ENCODE measurements at regions not wholly inside any gene's neighbourhood (a gene's known extent, or its start where the extent isn't known, plus 50 kb on each side); places are given as distances from the start of the nearest gene placed in this dataset.

DNA sequence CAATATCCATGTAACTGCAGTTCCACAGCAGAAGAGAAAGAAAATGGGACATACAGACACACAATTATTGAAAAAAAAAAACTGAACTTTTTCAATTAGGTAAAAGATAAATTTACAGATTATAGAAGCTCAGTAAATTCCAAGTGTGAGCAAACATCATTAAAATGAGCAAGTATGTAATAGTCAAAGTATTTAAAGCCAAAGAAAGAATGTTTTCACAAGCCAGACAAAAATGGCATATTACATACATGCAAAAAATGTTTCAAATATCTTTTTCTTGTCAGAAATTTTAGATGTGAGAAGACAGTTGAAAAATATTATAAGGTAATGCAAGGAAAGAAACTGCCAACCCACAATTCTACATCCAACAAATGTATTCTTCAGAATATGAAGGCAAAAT lies 150.2 kb upstream of the AKR1E2 start:
- Histone ChIP-seq H3K4me3 (ENCODE audit: low read length) (no peak overlapping the region), H3K9ac (ENCODE audit: low read depth, low read length) (no peak overlapping the region)

DNA sequence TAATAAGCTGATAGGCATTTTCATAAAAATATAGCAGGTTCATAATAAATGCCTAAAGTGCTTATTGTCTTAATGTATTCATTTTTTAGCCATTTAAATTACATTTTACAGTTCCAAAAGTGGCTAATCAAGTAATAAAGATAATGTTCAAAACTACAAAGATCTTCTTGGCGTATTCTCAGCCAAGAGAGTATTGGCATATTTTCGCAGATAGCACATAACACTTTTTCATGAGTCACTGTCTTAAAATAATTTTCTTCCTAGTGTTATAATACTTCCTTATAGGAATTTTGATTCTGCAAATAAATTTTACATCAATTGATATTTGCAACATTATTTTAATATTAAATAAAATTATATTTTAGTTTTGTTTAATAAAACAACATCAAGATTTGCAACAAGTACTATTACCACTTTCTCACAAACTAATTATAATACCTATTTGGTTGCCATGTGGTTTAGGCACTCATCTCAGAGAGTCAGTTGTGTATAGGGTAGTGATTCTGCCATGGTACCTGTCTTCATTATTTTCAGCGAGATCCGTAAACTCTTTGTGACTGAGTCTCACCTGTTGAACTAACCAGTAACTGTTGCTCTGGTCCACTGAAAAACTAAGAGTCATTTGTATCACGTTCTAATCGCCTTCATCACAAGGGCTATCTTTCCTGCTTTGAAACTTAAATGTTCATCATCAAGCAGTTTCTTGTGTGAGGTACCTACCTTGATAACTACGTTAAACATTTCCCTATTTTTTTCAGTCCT lies 152.5 kb upstream of the AKR1E2 start:
- Histone ChIP-seq H3K27me3 (ENCODE audit: control insufficient read depth, insufficient read depth, low read length) (no peaks in the 10 kb centered on the region), H3K9me3 (replicated peaks; ENCODE audit: low read length) (peaks cover 4% of the 10 kb centered on the region), H3K9ac (ENCODE audit: low read depth, low read length) (peak overlapping the region; percentile 16), H3K4me1 (ENCODE audit: control insufficient read depth, insufficient read depth, low read length) (peaks cover 53% of the 10 kb centered on the region), H3K36me3 (ENCODE audit: insufficient read depth, low read length) (no peaks in the 10 kb centered on the region), H3K4me3 (ENCODE audit: low read length) (no peak overlapping the region), H3K4me2 (ENCODE audit: low read length) (no peak overlapping the region)

More for the DNA sequence above, 150.2 kb upstream of the AKR1E2 start:
- H3K4me2 ChIP-seq (ENCODE audit: low read length), result no peak overlapping the region
- H3K36me3 ChIP-seq (ENCODE audit: insufficient read depth, low read length), result no peaks in the 10 kb centered on the region
- no peaks in the 10 kb centered on the region for H3K9me3 ChIP-seq (replicated peaks; ENCODE audit: low read length)
- peaks cover 57% of the 10 kb centered on the region for H3K4me1 ChIP-seq (ENCODE audit: control insufficient read depth, insufficient read depth, low read length)
- H3K27me3 ChIP-seq (ENCODE audit: control insufficient read depth, insufficient read depth, low read length), result no peaks in the 10 kb centered on the region

DNA sequence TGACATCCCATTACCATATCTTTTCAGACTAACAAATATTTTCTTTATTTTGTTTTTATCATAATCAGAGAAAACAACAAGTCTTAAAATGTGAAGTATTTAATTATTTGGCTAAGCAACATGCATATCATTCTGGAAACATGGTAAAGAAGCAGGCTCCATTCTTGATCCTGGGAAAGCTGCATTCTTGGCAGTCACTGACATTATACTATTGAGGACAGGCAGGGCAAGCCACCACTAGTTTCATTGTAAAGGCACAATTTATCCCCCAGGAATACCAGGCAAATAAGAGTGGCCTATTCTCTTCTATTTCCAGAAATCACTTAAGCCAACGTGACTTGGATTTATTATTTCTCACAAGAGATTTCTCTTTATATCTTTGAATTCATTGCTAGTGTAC lies 153.8 kb upstream of the AKR1E2 start:
- peaks cover 43% of the 10 kb centered on the region for H3K4me1 ChIP-seq (ENCODE audit: control insufficient read depth, insufficient read depth, low read length)
- peak overlapping the region; percentile 40 for H3K9ac ChIP-seq (ENCODE audit: low read depth, low read length)
- H3K4me3 ChIP-seq (ENCODE audit: low read length), result no peak overlapping the region
- no peaks in the 10 kb centered on the region for H3K36me3 ChIP-seq (ENCODE audit: insufficient read depth, low read length)
- peaks cover 4% of the 10 kb centered on the region for H3K9me3 ChIP-seq (replicated peaks; ENCODE audit: low read length)
- peak overlapping the region; percentile 30 for H3K4me2 ChIP-seq (ENCODE audit: low read length)
- no peaks in the 10 kb centered on the region for H3K27me3 ChIP-seq (ENCODE audit: control insufficient read depth, insufficient read depth, low read length)

GRCh38 chr10:4671451-4672145 lies 154.4 kb upstream of the AKR1E2 start:
- Histone ChIP-seq H3K9me3 (replicated peaks; ENCODE audit: low read length) (peaks cover 4% of the 10 kb centered on the region), H3K4me1 (ENCODE audit: control insufficient read depth, insufficient read depth, low read length) (peaks cover 38% of the 10 kb centered on the region), H3K36me3 (ENCODE audit: insufficient read depth, low read length) (no peaks in the 10 kb centered on the region), H3K4me3 (ENCODE audit: low read length) (no peak overlapping the region), H3K27me3 (ENCODE audit: control insufficient read depth, insufficient read depth, low read length) (no peaks in the 10 kb centered on the region), H3K4me2 (ENCODE audit: low read length) (peak overlapping the region; percentile 30), H3K9ac (ENCODE audit: low read depth, low read length) (peak overlapping the region; percentile 40)

DNA sequence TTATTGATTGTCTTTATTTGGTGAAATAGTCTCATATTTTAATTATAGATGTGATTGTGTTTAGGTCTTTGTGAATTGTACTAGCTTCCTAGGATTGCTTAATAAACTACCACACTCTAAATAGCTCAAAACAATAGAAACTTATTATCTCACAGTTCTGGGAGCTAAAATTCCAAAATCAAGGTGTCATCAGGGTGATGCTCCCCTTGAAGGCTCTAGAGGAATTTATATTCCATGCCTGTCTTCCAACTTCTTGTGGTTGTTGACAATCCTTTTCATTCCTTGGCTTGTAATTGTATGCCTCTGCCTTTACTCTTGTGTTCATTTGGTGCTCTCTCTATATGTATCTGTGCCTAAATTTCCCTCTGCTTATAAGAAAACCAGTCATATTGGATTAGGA lies 155.3 kb upstream of the AKR1E2 start:
- Histone ChIP-seq H3K4me2 (ENCODE audit: low read length) (no peak overlapping the region), H3K27me3 (ENCODE audit: control insufficient read depth, insufficient read depth, low read length) (no peaks in the 10 kb centered on the region), H3K4me3 (ENCODE audit: low read length) (no peak overlapping the region), H3K4me1 (ENCODE audit: control insufficient read depth, insufficient read depth, low read length) (peaks cover 34% of the 10 kb centered on the region), H3K9me3 (replicated peaks; ENCODE audit: low read length) (peaks cover 4% of the 10 kb centered on the region), H3K9ac (ENCODE audit: low read depth, low read length) (no peak overlapping the region), H3K36me3 (ENCODE audit: insufficient read depth, low read length) (no peaks in the 10 kb centered on the region)

- Histone ChIP-seq H3K4me1 (ENCODE audit: control insufficient read depth, insufficient read depth, low read length) (peaks cover 39% of the 10 kb centered on the region), H3K9me3 (replicated peaks; ENCODE audit: low read length) (peaks cover 4% of the 10 kb centered on the region), H3K4me3 (ENCODE audit: low read length) (no peak overlapping the region), H3K36me3 (ENCODE audit: insufficient read depth, low read length) (no peaks in the 10 kb centered on the region), H3K9ac (ENCODE audit: low read depth, low read length) (no peak overlapping the region), H3K27me3 (ENCODE audit: control insufficient read depth, insufficient read depth, low read length) (no peaks in the 10 kb centered on the region), H3K4me2 (ENCODE audit: low read length) (no peak overlapping the region)
Observed at GRCh38 chr10:4669585-4669984, 156.4 kb upstream of the AKR1E2 start.

- H3K36me3 ChIP-seq (ENCODE audit: insufficient read depth, low read length), result no peaks in the 10 kb centered on the region
- peak overlapping the region; percentile 90 for H3K9ac ChIP-seq (ENCODE audit: low read depth, low read length)
- peak overlapping the region; percentile 78 for H3K4me2 ChIP-seq (ENCODE audit: low read length)
- peaks cover 53% of the 10 kb centered on the region for H3K4me1 ChIP-seq (ENCODE audit: control insufficient read depth, insufficient read depth, low read length)
- H3K9me3 ChIP-seq (replicated peaks; ENCODE audit: low read length), result no peaks in the 10 kb centered on the region
- no peaks in the 10 kb centered on the region for H3K27me3 ChIP-seq (ENCODE audit: control insufficient read depth, insufficient read depth, low read length)
- H3K4me3 ChIP-seq (ENCODE audit: low read length), result peak overlapping the region; percentile 52
Observed at GRCh38 chr10:4663162-4663992, 162.6 kb upstream of the AKR1E2 start.

DNA sequence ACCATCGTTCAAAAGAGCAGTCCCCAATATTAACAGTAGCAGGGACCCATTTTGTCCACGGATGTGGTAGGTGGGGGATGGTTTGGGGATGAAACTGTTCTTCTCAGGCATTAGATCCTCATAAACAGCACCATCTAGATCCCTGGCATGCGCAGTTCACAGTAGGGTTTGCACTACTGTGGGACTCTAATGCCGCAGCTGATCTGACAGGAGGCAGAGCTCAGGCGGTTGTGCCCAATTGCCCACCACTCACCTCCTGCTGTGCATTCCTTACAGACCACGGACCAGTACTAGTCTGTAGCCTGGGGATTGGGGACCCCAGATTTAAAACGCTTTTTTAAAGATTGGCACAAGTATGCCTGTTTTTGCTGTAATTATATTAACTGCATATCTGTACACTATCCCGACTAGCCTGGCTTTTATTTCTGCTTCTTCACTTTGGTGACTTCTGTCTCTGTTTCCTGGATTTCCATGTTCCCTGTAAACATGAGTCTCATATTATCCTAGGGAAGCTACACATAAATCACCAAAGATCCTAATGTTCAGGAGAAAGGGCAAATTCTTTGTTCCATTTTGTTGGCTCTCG lies 163.3 kb upstream of the AKR1E2 start:
- Histone ChIP-seq H3K9me3 (replicated peaks; ENCODE audit: low read length) (no peaks in the 10 kb centered on the region), H3K27me3 (ENCODE audit: control insufficient read depth, insufficient read depth, low read length) (no peaks in the 10 kb centered on the region), H3K4me2 (ENCODE audit: low read length) (peak overlapping the region; percentile 78), H3K4me3 (ENCODE audit: low read length) (peak overlapping the region; percentile 52), H3K36me3 (ENCODE audit: insufficient read depth, low read length) (no peaks in the 10 kb centered on the region), H3K9ac (ENCODE audit: low read depth, low read length) (peak overlapping the region; percentile 90), H3K4me1 (ENCODE audit: control insufficient read depth, insufficient read depth, low read length) (peaks cover 60% of the 10 kb centered on the region)

DNA sequence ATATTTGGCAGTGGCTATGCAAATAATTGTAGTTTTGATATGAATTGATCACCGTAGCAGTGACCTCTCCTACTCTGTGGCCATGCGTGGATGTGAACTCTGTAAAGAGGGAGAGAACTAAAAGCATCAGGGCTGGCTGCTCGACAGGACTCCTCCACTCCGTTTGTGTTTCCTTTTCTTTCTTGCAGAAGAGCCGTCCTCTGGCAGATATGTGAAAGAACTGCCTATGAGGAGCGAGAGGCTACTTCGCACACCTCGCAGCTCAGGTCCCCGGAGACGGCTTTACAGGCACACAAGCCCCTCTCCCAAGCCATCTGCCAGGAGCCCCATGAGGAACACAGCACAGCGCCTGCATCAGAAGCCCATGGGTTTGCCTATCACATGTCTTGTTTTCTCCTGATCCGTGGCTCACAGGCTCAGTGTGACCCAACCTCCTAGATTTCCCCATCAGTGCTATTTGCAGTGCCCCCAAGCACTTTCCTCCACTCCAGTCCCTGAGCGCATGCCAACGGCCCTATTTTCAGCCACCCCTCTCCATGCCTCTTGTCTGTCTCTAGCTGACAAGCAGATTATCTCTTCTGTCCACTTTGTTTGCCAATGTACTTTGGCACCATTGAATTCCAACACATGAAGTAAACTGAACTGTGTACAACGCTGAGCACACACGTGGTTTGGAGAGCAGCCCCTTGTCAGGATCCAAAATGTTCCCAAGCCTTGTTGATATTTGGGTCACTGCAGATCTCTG lies 164.3 kb upstream of the AKR1E2 start:
- H3K4me3 ChIP-seq (ENCODE audit: low read length), result peak overlapping the region; percentile 52
- H3K36me3 ChIP-seq (ENCODE audit: insufficient read depth, low read length), result no peaks in the 10 kb centered on the region
- H3K9ac ChIP-seq (ENCODE audit: low read depth, low read length), result peak overlapping the region; percentile 90

GRCh38 chr10:4658777-4659176 lies 167.2 kb upstream of the AKR1E2 start:
- Histone ChIP-seq H3K9ac (ENCODE audit: low read depth, low read length) (peak overlapping the region; percentile 62), H3K27me3 (ENCODE audit: control insufficient read depth, insufficient read depth, low read length) (no peaks in the 10 kb centered on the region), H3K4me2 (ENCODE audit: low read length) (peak overlapping the region; percentile 35), H3K36me3 (ENCODE audit: insufficient read depth, low read length) (no peaks in the 10 kb centered on the region), H3K9me3 (replicated peaks; ENCODE audit: low read length) (no peaks in the 10 kb centered on the region), H3K4me1 (ENCODE audit: control insufficient read depth, insufficient read depth, low read length) (peaks cover 50% of the 10 kb centered on the region), H3K4me3 (ENCODE audit: low read length) (no peak overlapping the region)

More for the DNA sequence above, 164.3 kb upstream of the AKR1E2 start:
- peaks cover 60% of the 10 kb centered on the region for H3K4me1 ChIP-seq (ENCODE audit: control insufficient read depth, insufficient read depth, low read length)
- peak overlapping the region; percentile 78 for H3K4me2 ChIP-seq (ENCODE audit: low read length)
- H3K9me3 ChIP-seq (replicated peaks; ENCODE audit: low read length), result no peaks in the 10 kb centered on the region
- H3K27me3 ChIP-seq (ENCODE audit: control insufficient read depth, insufficient read depth, low read length), result no peaks in the 10 kb centered on the region

Measured in skeletal muscle satellite cell (primary cell).